Keratinocyte (primary cell): ENCODE measurements at regions not wholly inside any gene's neighbourhood (a gene's known extent, or its start where the extent isn't known, plus 50 kb on each side); places are given as distances from the start of the nearest gene placed in this dataset.

Experiments
- DNase-seq: peaks from one replicate; pipeline ENCODE4 v3.0.0-alpha.2; 2011; ENCODE audit warnings: low read depth, missing footprints, low spot score
- FAIRE-seq: peaks from 2 replicates; lab custom pipeline; 2011; peaks lifted over from hg19 to GRCh38; lab: Jason Lieb, UNC
- H2AFZ ChIP-seq: 2 replicates; pipeline ENCODE4 v1.6.0; 2012; ENCODE audit warnings: low read length, control low read depth, inconsistent platforms; ENCODE audit not compliant: control insufficient read depth
- H3K27ac ChIP-seq: 2 replicates; pipeline ENCODE4 v1.5.1; 2011; ENCODE audit warnings: low read length; ENCODE audit not compliant: control insufficient read depth, insufficient read depth
- H3K27me3 ChIP-seq: 3 replicates; pipeline ENCODE4 v1.6.0; 2011; ENCODE audit warnings: low read length; ENCODE audit not compliant: control insufficient read depth, insufficient read depth; ENCODE audit errors: extremely low read depth
- H3K36me3 ChIP-seq, 2 experiments: 2 replicates in 1 of 2; 3 replicates in 1 of 2; pipeline ENCODE4 v1.5.1; 2011; ENCODE audit warnings: low read length in 2 of 2, mild to moderate bottlenecking in 1 of 2; ENCODE audit not compliant: control insufficient read depth in 2 of 2, insufficient read depth in 2 of 2; ENCODE audit errors: extremely low read depth in 1 of 2
- H3K4me1 ChIP-seq: 3 replicates; pipeline ENCODE4 v1.5.1; 2011; ENCODE audit warnings: low read length; ENCODE audit not compliant: control insufficient read depth, insufficient read depth; ENCODE audit errors: extremely low read depth
- H3K4me2 ChIP-seq: 3 replicates; pipeline ENCODE4 v1.6.0; 2011; ENCODE audit warnings: low read depth, low read length; ENCODE audit not compliant: control insufficient read depth, insufficient read depth; ENCODE audit errors: extremely low read depth
- H3K4me3 ChIP-seq, 3 experiments: fragments of 200-600 bp in 1 of 3; sonication (generic) in 1 of 3; 2 replicates in 2 of 3; 3 replicates in 1 of 3; pipeline ENCODE4 v1.5.1; 2011 to 2016; ENCODE audit warnings: low read length in 3 of 3, mild to moderate bottlenecking in 3 of 3, control low read depth in 2 of 3, inconsistent platforms in 1 of 3, low read depth in 1 of 3, mixed read lengths in 1 of 3, mixed run types in 1 of 3, moderate library complexity in 1 of 3; ENCODE audit not compliant: control insufficient read depth in 2 of 3, insufficient read depth in 2 of 3; ENCODE audit errors: extremely low read depth in 1 of 3
- H3K79me2 ChIP-seq: 2 replicates; pipeline ENCODE4 v1.6.0; 2012; ENCODE audit warnings: low read length; ENCODE audit not compliant: control insufficient read depth, insufficient read depth
- H3K9ac ChIP-seq: 3 replicates; pipeline ENCODE4 v1.6.0; 2011; ENCODE audit warnings: low read length; ENCODE audit not compliant: control insufficient read depth, insufficient read depth; ENCODE audit errors: extremely low read depth
- H3K9me1 ChIP-seq: 3 replicates; pipeline ENCODE4 v1.6.0; 2011; ENCODE audit warnings: low read length; ENCODE audit not compliant: control insufficient read depth, insufficient read depth; ENCODE audit errors: extremely low read depth
- H3K9me3 ChIP-seq: 2 replicates; pipeline ENCODE4 v1.5.1; 2012; ENCODE audit warnings: low read depth, low read length; ENCODE audit not compliant: control insufficient read depth
- H4K20me1 ChIP-seq: 3 replicates; pipeline ENCODE4 v1.6.0; 2011; ENCODE audit warnings: low read length; ENCODE audit not compliant: control insufficient read depth, insufficient read depth; ENCODE audit errors: extremely low read depth
- EZH2 ChIP-seq: IDR thresholded peaks from one replicate; pipeline ENCODE4 v1.6.1; 2012; ENCODE audit warnings: inconsistent platforms, mild to moderate bottlenecking, low read length, moderate library complexity
- dilution Hi-C: fragments of 300-500 bp; cut with MboI; formaldehyde crosslinking; loops from one replicate; pipeline ENCODE4 v1.7.0; 2020; ENCODE audit warnings: low sequenced_read_pairs; ENCODE audit not compliant: extremely low pct_ligation_motif_present
- TF ChIP-seq, protein P1 (sequence below), 3 experiments: IDR thresholded peaks in 1 of 3; conservative IDR thresholded peaks in 1 of 3; optimal IDR thresholded peaks in 1 of 3; 2 replicates in 2 of 3; 3 replicates in 1 of 3; pipeline versions ENCODE3 to v1.5.1; 2011; ENCODE audit warnings: low read length in 3 of 3, mild to moderate bottlenecking in 3 of 3, moderate library complexity in 2 of 3, control low read depth in 1 of 3, inconsistent platforms in 1 of 3; ENCODE audit not compliant: insufficient read depth in 2 of 3; ENCODE audit errors: extremely low read depth in 1 of 3

DNA sequence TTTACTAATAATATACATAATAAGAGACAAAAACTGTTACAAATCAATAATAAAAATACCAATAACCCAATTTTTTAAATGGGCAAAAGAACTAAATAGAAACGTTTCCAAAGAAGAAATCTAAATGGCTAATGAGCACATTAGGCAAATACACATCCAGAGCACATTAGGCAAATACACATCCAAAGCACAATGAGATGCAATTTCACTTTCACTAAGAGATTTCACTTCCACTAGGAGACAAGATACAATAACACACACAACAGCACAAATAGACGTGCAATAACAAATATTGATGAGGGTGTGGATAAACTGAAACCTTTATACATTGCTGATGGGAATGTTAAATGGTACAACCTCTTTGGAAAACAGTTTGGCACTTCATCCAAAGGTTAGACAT, 250.7 kb downstream of the ARAP2 start:
- FAIRE-seq (no peak), DNase-seq (no peak)
- Histone ChIP-seq H3K79me2 (no peaks in the 10 kb centered on the region), H3K36me3 (no peaks in the 10 kb centered on the region), H3K9me3 (no peaks in the 10 kb centered on the region), H2AFZ (no peak overlapping the region), H3K27me3 (no peaks in the 10 kb centered on the region), H3K9ac (no peak overlapping the region), H3K9me1 (no peaks in the 10 kb centered on the region), H3K4me1 (no peaks in the 10 kb centered on the region), H3K4me3 (no peak overlapping the region), H3K4me2 (no peak overlapping the region), H4K20me1 (no peaks in the 10 kb centered on the region), H3K27ac (no peak overlapping the region)
- TF ChIP-seq, protein P1, sequence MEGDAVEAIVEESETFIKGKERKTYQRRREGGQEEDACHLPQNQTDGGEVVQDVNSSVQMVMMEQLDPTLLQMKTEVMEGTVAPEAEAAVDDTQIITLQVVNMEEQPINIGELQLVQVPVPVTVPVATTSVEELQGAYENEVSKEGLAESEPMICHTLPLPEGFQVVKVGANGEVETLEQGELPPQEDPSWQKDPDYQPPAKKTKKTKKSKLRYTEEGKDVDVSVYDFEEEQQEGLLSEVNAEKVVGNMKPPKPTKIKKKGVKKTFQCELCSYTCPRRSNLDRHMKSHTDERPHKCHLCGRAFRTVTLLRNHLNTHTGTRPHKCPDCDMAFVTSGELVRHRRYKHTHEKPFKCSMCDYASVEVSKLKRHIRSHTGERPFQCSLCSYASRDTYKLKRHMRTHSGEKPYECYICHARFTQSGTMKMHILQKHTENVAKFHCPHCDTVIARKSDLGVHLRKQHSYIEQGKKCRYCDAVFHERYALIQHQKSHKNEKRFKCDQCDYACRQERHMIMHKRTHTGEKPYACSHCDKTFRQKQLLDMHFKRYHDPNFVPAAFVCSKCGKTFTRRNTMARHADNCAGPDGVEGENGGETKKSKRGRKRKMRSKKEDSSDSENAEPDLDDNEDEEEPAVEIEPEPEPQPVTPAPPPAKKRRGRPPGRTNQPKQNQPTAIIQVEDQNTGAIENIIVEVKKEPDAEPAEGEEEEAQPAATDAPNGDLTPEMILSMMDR (optimal IDR thresholded peaks at IDR 0.05 in 1 of 3, IDR thresholded peaks at IDR 0.05 in 1 of 3, conservative IDR thresholded peaks at IDR 0.05 in 1 of 3; ENCODE audit: extremely low read depth in 1 of 3, insufficient read depth in 2 of 3, low read length in 3 of 3): no peak
- no peak for TF ChIP-seq EZH2
- dilution Hi-C loops: no loop called here

DNA sequence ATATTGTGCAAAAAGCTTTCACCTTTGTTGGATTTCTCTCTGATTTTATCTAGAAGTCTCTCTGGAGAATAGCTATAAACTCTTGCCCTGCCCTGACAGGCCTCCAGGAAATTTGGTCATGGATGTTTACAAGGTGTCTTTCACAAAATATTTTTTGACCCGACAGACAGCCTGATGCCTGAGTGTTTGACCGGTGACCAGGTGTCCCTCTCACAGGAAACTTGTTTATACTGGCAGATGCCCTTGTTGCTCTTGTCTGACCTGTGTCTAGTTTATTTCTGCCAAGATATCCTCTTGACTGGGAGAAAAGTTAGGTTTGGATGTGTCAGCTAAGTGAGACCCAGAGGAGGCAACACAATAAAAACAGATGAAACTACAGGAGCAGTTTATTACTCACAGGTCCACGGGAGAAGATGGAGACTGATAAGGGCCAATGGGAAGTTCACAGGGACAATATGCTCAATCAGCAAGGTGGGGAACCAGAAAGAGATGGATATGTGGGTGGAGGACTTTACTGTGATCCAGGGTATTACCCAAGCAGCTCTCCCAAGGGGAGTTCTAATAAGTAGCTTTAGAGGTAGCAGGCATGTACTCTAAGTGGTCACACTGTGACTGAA, 243.3 kb downstream of the ARAP2 start:
- no peak overlapping the region for H3K4me2 ChIP-seq
- no peak overlapping the region for H3K4me3 ChIP-seq
- H3K9ac ChIP-seq: no peak overlapping the region
- no peaks in the 10 kb centered on the region for H3K27me3 ChIP-seq
- dilution Hi-C loops: no loop called here
- no peaks in the 10 kb centered on the region for H3K9me1 ChIP-seq
- peaks cover 6% of the 10 kb centered on the region for H3K4me1 ChIP-seq
- no peak overlapping the region for H2AFZ ChIP-seq
- no peaks in the 10 kb centered on the region for H3K9me3 ChIP-seq
- no peak for TF ChIP-seq EZH2
- TF ChIP-seq, protein P1 (optimal IDR thresholded peaks at IDR 0.05 in 1 of 3, IDR thresholded peaks at IDR 0.05 in 1 of 3, conservative IDR thresholded peaks at IDR 0.05 in 1 of 3; ENCODE audit: extremely low read depth in 1 of 3, insufficient read depth in 2 of 3, low read length in 3 of 3): no peak
- DNase-seq (no peak), FAIRE-seq (no peak)
- H4K20me1 ChIP-seq: no peaks in the 10 kb centered on the region
- no peaks in the 10 kb centered on the region for H3K79me2 ChIP-seq
- no peak overlapping the region for H3K27ac ChIP-seq
- H3K36me3 ChIP-seq: no peaks in the 10 kb centered on the region
